Mesenchymal stem cell (in vitro differentiated cells and primary cell): ENCODE measurements at regions not wholly inside any gene's neighbourhood (a gene's known extent, or its start where the extent isn't known, plus 50 kb on each side); places are given as distances from the start of the nearest gene placed in this dataset.

Experiments used
- DNase-seq: peaks from one replicate; pipeline ENCODE4 v3.0.0-alpha.2; 2013
- H2AFZ ChIP-seq: one replicate; pipeline ENCODE4 v1.6.1; 2013; ENCODE audit warnings: low read depth, mild to moderate bottlenecking, control low read depth, inconsistent platforms, low read length, moderate library complexity
- H2AK5ac ChIP-seq: 2 replicates; pipeline ENCODE4 v1.6.1; 2013; ENCODE audit warnings: low read length, moderate library complexity, mild to moderate bottlenecking, inconsistent platforms; ENCODE audit not compliant: severe bottlenecking
- H2BK120ac ChIP-seq: one replicate; pipeline ENCODE4 v1.6.1; 2013; ENCODE audit warnings: low read depth, mild to moderate bottlenecking, inconsistent platforms, low read length, moderate library complexity
- H2BK12ac ChIP-seq, 2 experiments: one replicate each; pipeline ENCODE4 v1.6.1; 2013; ENCODE audit warnings: inconsistent platforms in 2 of 2, low read length in 2 of 2, mild to moderate bottlenecking in 2 of 2, moderate library complexity in 2 of 2, control low read depth in 1 of 2
- H2BK15ac ChIP-seq: one replicate; pipeline ENCODE4 v1.6.1; 2013; ENCODE audit warnings: mild to moderate bottlenecking, low read depth, inconsistent platforms; ENCODE audit not compliant: poor library complexity, severe bottlenecking
- H2BK5ac ChIP-seq: 2 replicates; pipeline ENCODE4 v1.6.1; 2013; ENCODE audit warnings: low read depth, mild to moderate bottlenecking, low read length, control low read depth, inconsistent platforms; ENCODE audit not compliant: poor library complexity, severe bottlenecking
- H3K14ac ChIP-seq, 2 experiments: one replicate each; pipeline ENCODE4 v1.6.1; 2013; ENCODE audit warnings: inconsistent platforms in 2 of 2, low read length in 2 of 2, control low read depth in 1 of 2, mild to moderate bottlenecking in 1 of 2, moderate library complexity in 1 of 2
- H3K18ac ChIP-seq, 2 experiments: one replicate each; pipeline ENCODE4 v1.6.1; 2013; ENCODE audit warnings: inconsistent platforms in 2 of 2, low read length in 2 of 2, control low read depth in 1 of 2, low read depth in 1 of 2, mild to moderate bottlenecking in 1 of 2
- H3K23ac ChIP-seq, 2 experiments: one replicate each; pipeline ENCODE4 v1.6.1; 2013; ENCODE audit warnings: inconsistent platforms in 2 of 2, low read length in 2 of 2, mild to moderate bottlenecking in 2 of 2, moderate library complexity in 2 of 2, control low read depth in 1 of 2
- H3K27ac ChIP-seq: 2 replicates; pipeline ENCODE4 v1.5.1; 2013; ENCODE audit warnings: mild to moderate bottlenecking, moderate library complexity, low read length, control low read depth, inconsistent platforms; ENCODE audit not compliant: poor library complexity, severe bottlenecking
- H3K27me3 ChIP-seq, 2 experiments: 2 replicates each; pipeline versions ENCODE4 v1.6.1 to v1.7.0; 2013; ENCODE audit warnings: low read length in 2 of 2, mild to moderate bottlenecking in 2 of 2, moderate library complexity in 2 of 2, control low read depth in 1 of 2, inconsistent platforms in 1 of 2; ENCODE audit not compliant: control insufficient read depth in 1 of 2, insufficient read depth in 1 of 2
- H3K36me3 ChIP-seq, 2 experiments: 2 replicates each; pipeline versions ENCODE4 v1.6.1 to v1.7.0; 2013; ENCODE audit warnings: low read length in 2 of 2, control low read depth in 1 of 2, inconsistent platforms in 1 of 2, low read depth in 1 of 2, mild to moderate bottlenecking in 1 of 2; ENCODE audit not compliant: insufficient read depth in 2 of 2, control insufficient read depth in 1 of 2
- H3K4ac ChIP-seq, 2 experiments: one replicate each; pipeline ENCODE4 v1.6.1; 2013; ENCODE audit warnings: inconsistent platforms in 2 of 2, low read length in 2 of 2, mild to moderate bottlenecking in 2 of 2, moderate library complexity in 2 of 2, control low read depth in 1 of 2, low read depth in 1 of 2
- H3K4me1 ChIP-seq: 2 replicates; pipeline ENCODE4 v1.6.1; 2013; ENCODE audit warnings: low read depth, low read length, control low read depth; ENCODE audit not compliant: control insufficient read depth, insufficient read depth
- H3K4me2 ChIP-seq: 2 replicates; pipeline ENCODE4 v1.6.1; 2013; ENCODE audit warnings: low read length, mild to moderate bottlenecking, inconsistent platforms; ENCODE audit not compliant: poor library complexity, severe bottlenecking
- H3K4me3 ChIP-seq, 2 experiments: 2 replicates each; pipeline versions ENCODE4 v1.5.1 to v1.7.0; 2013; ENCODE audit warnings: low read length in 2 of 2, mild to moderate bottlenecking in 2 of 2, control low read depth in 1 of 2, low read depth in 1 of 2; ENCODE audit not compliant: insufficient read depth in 1 of 2
- H3K79me1 ChIP-seq: replicated peaks from 2 replicates; pipeline ENCODE4 v1.6.1; 2013; ENCODE audit warnings: mild to moderate bottlenecking, control low read depth, low read length, inconsistent platforms; ENCODE audit not compliant: poor library complexity, severe bottlenecking
- H3K9ac ChIP-seq: 2 replicates; pipeline ENCODE4 v1.7.0; 2013; ENCODE audit warnings: mild to moderate bottlenecking, low read length, moderate library complexity
- H3K9me3 ChIP-seq: 2 replicates; pipeline ENCODE4 v1.7.0; 2013; ENCODE audit warnings: mild to moderate bottlenecking, low read length; ENCODE audit not compliant: control insufficient read depth
- H4K8ac ChIP-seq: one replicate; pipeline ENCODE4 v1.6.1; 2013; ENCODE audit warnings: inconsistent platforms, mild to moderate bottlenecking, low read length, moderate library complexity
- H4K91ac ChIP-seq: one replicate; pipeline ENCODE4 v1.6.1; 2013; ENCODE audit warnings: mild to moderate bottlenecking, low read length, inconsistent platforms
- WGBS: methylation state at CpG from one replicate; pipeline ENCODE4 v1.1.7; 2013; ENCODE audit warnings: mixed read lengths; 5-methylcytosine and 5-hydroxymethylcytosine counted together

GRCh38 chr19:29378126-29378525 lies 147.7 kb upstream of the VSTM2B start:
- Histone ChIP-seq H3K27ac (no peak overlapping the region), H4K91ac (no peak overlapping the region), H3K4ac (no peak overlapping the region), H3K4me2 (no peak overlapping the region), H2AK5ac (no peak overlapping the region), H3K79me1 (no peaks in the 10 kb centered on the region), H3K4me3 (no peak overlapping the region), H3K18ac (no peak overlapping the region), H2AFZ (no peak overlapping the region), H3K23ac (no peak overlapping the region), H4K8ac (no peak overlapping the region), H3K14ac (no peak overlapping the region), H2BK12ac (no peak overlapping the region), H2BK15ac (no peak overlapping the region), H3K27me3 (no peaks in the 10 kb centered on the region), H3K4me1 (no peaks in the 10 kb centered on the region), H2BK120ac (no peak overlapping the region), H2BK5ac (no peak overlapping the region), H3K36me3 (no peaks in the 10 kb centered on the region), H3K9me3 (no peaks in the 10 kb centered on the region), H3K9ac (no peak overlapping the region)
- DNase-seq: no peak
- 55% methylated on average over 3 of the region's 4 CpGs for WGBS

GRCh38 chr19:29378543-29379080 lies 147.2 kb upstream of the VSTM2B start:
- no peak overlapping the region for H2AK5ac ChIP-seq
- WGBS: 72% methylated on average over 4 of the region's 5 CpGs
- H4K91ac ChIP-seq: no peak overlapping the region

GRCh38 chr19:29379257-29380021 lies 146.4 kb upstream of the VSTM2B start:
- Histone ChIP-seq H3K9ac (no peak overlapping the region), H2BK120ac (no peak overlapping the region), H3K14ac (no peak overlapping the region), H3K27me3 (peaks cover 0 to 4% of the 10 kb centered on the region in 2 experiments), H2AFZ (no peak overlapping the region), H3K4me3 (no peak overlapping the region), H2BK5ac (no peak overlapping the region), H2AK5ac (no peak overlapping the region), H3K4ac (no peak overlapping the region), H3K9me3 (no peaks in the 10 kb centered on the region), H3K79me1 (no peaks in the 10 kb centered on the region), H2BK15ac (no peak overlapping the region), H2BK12ac (no peak overlapping the region), H3K18ac (no peak overlapping the region), H3K27ac (no peak overlapping the region), H3K4me1 (no peaks in the 10 kb centered on the region), H4K8ac (no peak overlapping the region), H3K23ac (no peak overlapping the region), H3K36me3 (no peaks in the 10 kb centered on the region), H4K91ac (no peak overlapping the region), H3K4me2 (no peak overlapping the region)
- WGBS: 70% methylated on average over 10 of the region's 13 CpGs
- no peak for DNase-seq

More at GRCh38 chr19:29378543-29379080, 147.2 kb upstream of the VSTM2B start:
- Histone ChIP-seq H3K23ac (no peak overlapping the region), H2BK5ac (no peak overlapping the region), H3K18ac (no peak overlapping the region), H3K27ac (no peak overlapping the region), H3K36me3 (no peaks in the 10 kb centered on the region), H3K4me3 (no peak overlapping the region), H2BK120ac (no peak overlapping the region), H3K79me1 (no peaks in the 10 kb centered on the region), H3K9me3 (no peaks in the 10 kb centered on the region), H3K4ac (no peak overlapping the region), H3K14ac (no peak overlapping the region), H3K4me1 (no peaks in the 10 kb centered on the region), H2BK12ac (no peak overlapping the region), H2AFZ (no peak overlapping the region), H3K9ac (no peak overlapping the region), H2BK15ac (no peak overlapping the region), H3K27me3 (peaks cover 0 to 1% of the 10 kb centered on the region in 2 experiments), H3K4me2 (no peak overlapping the region), H4K8ac (no peak overlapping the region)
- DNase-seq: no peak

GRCh38 chr19:29380581-29380980 lies 145.2 kb upstream of the VSTM2B start:
- Histone ChIP-seq H2BK5ac (no peak overlapping the region), H3K23ac (no peak overlapping the region), H3K4me1 (no peaks in the 10 kb centered on the region), H3K4me3 (no peak overlapping the region), H2BK15ac (no peak overlapping the region), H3K27ac (no peak overlapping the region), H3K9me3 (no peaks in the 10 kb centered on the region), H3K14ac (no peak overlapping the region), H2AFZ (no peak overlapping the region), H3K36me3 (no peaks in the 10 kb centered on the region), H2BK12ac (no peak overlapping the region), H3K79me1 (no peaks in the 10 kb centered on the region), H3K18ac (no peak overlapping the region), H4K91ac (no peak overlapping the region), H3K4me2 (no peak overlapping the region), H3K4ac (no peak overlapping the region), H3K27me3 (peaks cover 0 to 4% of the 10 kb centered on the region in 2 experiments), H3K9ac (no peak overlapping the region), H2AK5ac (no peak overlapping the region), H2BK120ac (no peak overlapping the region), H4K8ac (no peak overlapping the region)
- no peak for DNase-seq
- 47% methylated on average over 4 of the region's 5 CpGs for WGBS
